H1 (cell line): ENCODE measurements at regions not wholly inside any gene's neighbourhood (a gene's known extent, or its start where the extent isn't known, plus 50 kb on each side); places are given as distances from the start of the nearest gene placed in this dataset.

Source experiments
- CTCF ChIA-PET: fragments of 300-600 bp; sonication (Branson Sonifier 250); formaldehyde crosslinking; loops from one replicate; lab custom pipeline; 2021; ENCODE audit not compliant: partially characterized antibody; lab: Charles Lee
- POLR2A ChIA-PET: fragments of 300-600 bp; sonication (Branson Sonifier 250); formaldehyde crosslinking; loops from one replicate; lab custom pipeline; 2021; ENCODE audit warnings: inconsistent platforms; ENCODE audit not compliant: partially characterized antibody; lab: Charles Lee
- DNase-seq, 2 experiments: peaks; one replicate each; pipeline versions ENCODE4 v3.0.0 to v3.0.0-alpha.2; 2010 to 2022; ENCODE audit warnings: low spot score in 2 of 2, low read depth in 1 of 2, mixed read lengths in 1 of 2
- FAIRE-seq: peaks from 2 replicates; lab custom pipeline; 2011; peaks lifted over from hg19 to GRCh38; lab: Jason Lieb, UNC
- H2AFZ ChIP-seq: 2 replicates; pipeline ENCODE4 v1.8.1; 2012; ENCODE audit warnings: low read length, inconsistent platforms
- H2AK5ac ChIP-seq: 2 replicates; pipeline ENCODE4 v1.6.1; 2013; ENCODE audit warnings: low read depth, low read length
- H2BK120ac ChIP-seq: replicated peaks from 2 replicates; pipeline ENCODE3; 2013; ENCODE audit warnings: low read depth, low read length, inconsistent platforms
- H2BK12ac ChIP-seq: 2 replicates; pipeline ENCODE4 v1.6.1; 2013; ENCODE audit warnings: low read depth, low read length
- H2BK15ac ChIP-seq: 2 replicates; pipeline ENCODE4 v1.6.1; 2013; ENCODE audit warnings: low read length
- H2BK20ac ChIP-seq: 2 replicates; pipeline ENCODE4 v1.6.1; 2013; ENCODE audit warnings: low read length
- H2BK5ac ChIP-seq: 2 replicates; pipeline ENCODE4 v1.6.1; 2013; ENCODE audit warnings: low read depth, low read length
- H3K14ac ChIP-seq: 2 replicates; pipeline ENCODE4 v1.6.1; 2013; ENCODE audit warnings: inconsistent platforms; ENCODE audit not compliant: insufficient read length
- H3K18ac ChIP-seq: 2 replicates; pipeline ENCODE4 v1.6.1; 2013; ENCODE audit warnings: low read length; ENCODE audit errors: extremely low read depth
- H3K23ac ChIP-seq: 2 replicates; pipeline ENCODE4 v1.6.1; 2013; ENCODE audit warnings: inconsistent platforms; ENCODE audit not compliant: insufficient read length
- H3K23me2 ChIP-seq: 2 replicates; pipeline ENCODE4 v1.6.1; 2013; ENCODE audit warnings: low read depth, low read length
- H3K27ac ChIP-seq: 2 replicates; pipeline ENCODE4 v1.6.1; 2011; ENCODE audit warnings: low read depth, low read length, inconsistent platforms
- H3K27me3 ChIP-seq, 4 experiments: replicated peaks in 1 of 4; 1 replicate in 1 of 4; 2 replicates in 3 of 4; pipeline versions ENCODE4 v1.6.1 to v1.8.1; 2011 to 2013; ENCODE audit warnings: low read length in 3 of 4, mild to moderate bottlenecking in 3 of 4, inconsistent platforms in 2 of 4, mixed read lengths in 2 of 4, moderate library complexity in 1 of 4; ENCODE audit not compliant: control insufficient read depth in 3 of 4, insufficient read depth in 3 of 4; ENCODE audit errors: extremely low read depth in 1 of 4
- H3K36me3 ChIP-seq, 4 experiments: 2 replicates each; pipeline versions ENCODE4 v1.6.1 to v1.8.1; 2011 to 2013; ENCODE audit warnings: mild to moderate bottlenecking in 4 of 4, low read length in 3 of 4, moderate library complexity in 2 of 4, control low read depth in 1 of 4, inconsistent platforms in 1 of 4; ENCODE audit not compliant: insufficient read depth in 4 of 4, control insufficient read depth in 2 of 4
- H3K4ac ChIP-seq: replicated peaks from 2 replicates; pipeline ENCODE3; 2013; ENCODE audit warnings: low read length, low read depth, mixed read lengths, inconsistent platforms; ENCODE audit not compliant: insufficient read length
- H3K4me1 ChIP-seq, 4 experiments: replicated peaks in 1 of 4; 1 replicate in 1 of 4; 2 replicates in 3 of 4; pipeline versions ENCODE4 v1.6.1 to v1.8.1; 2011 to 2013; ENCODE audit warnings: low read length in 3 of 4, inconsistent platforms in 2 of 4, mixed read lengths in 1 of 4; ENCODE audit not compliant: insufficient read depth in 4 of 4, control insufficient read depth in 3 of 4
- H3K4me2 ChIP-seq, 2 experiments: 2 replicates each; pipeline versions ENCODE4 v1.6.1 to v1.8.1; 2011 to 2013; ENCODE audit warnings: low read depth in 2 of 2, low read length in 2 of 2, control low read depth in 1 of 2, inconsistent platforms in 1 of 2, mild to moderate bottlenecking in 1 of 2; ENCODE audit not compliant: insufficient read depth in 1 of 2
- H3K4me3 ChIP-seq, 4 experiments: fragments of 200-600, 300-600 bp in 1 of 4; sonication (generic), shearing (Covaris generic), sonication (Bioruptor Twin) in 1 of 4; 2 replicates each; pipeline versions ENCODE4 v1.5.1 to v1.8.1; 2011 to 2016; ENCODE audit warnings: low read length in 4 of 4, low read depth in 3 of 4, control low read depth in 2 of 4, inconsistent platforms in 2 of 4, mild to moderate bottlenecking in 2 of 4, mixed read lengths in 1 of 4, moderate library complexity in 1 of 4; ENCODE audit not compliant: insufficient read depth in 2 of 4; ENCODE audit errors: extremely low read depth in 1 of 4
- H3K56ac ChIP-seq: replicated peaks from 2 replicates; pipeline ENCODE3; 2013; ENCODE audit warnings: low read depth, mild to moderate bottlenecking, mixed read lengths, low read length, inconsistent platforms; ENCODE audit not compliant: insufficient read length
- H3K79me1 ChIP-seq: 2 replicates; pipeline ENCODE4 v1.6.1; 2013; ENCODE audit warnings: low read depth, low read length, control low read depth
- H3K79me2 ChIP-seq, 2 experiments: 2 replicates each; pipeline versions ENCODE4 v1.6.1 to v1.8.1; 2012 to 2013; ENCODE audit warnings: low read length in 2 of 2, mild to moderate bottlenecking in 2 of 2, inconsistent platforms in 1 of 2; ENCODE audit not compliant: insufficient read depth in 2 of 2, control insufficient read depth in 1 of 2
- H3K9ac ChIP-seq, 4 experiments: replicated peaks in 1 of 4; 1 replicate in 1 of 4; 2 replicates in 3 of 4; pipeline versions ENCODE4 v1.6.1 to v1.8.1; 2011 to 2013; ENCODE audit warnings: low read depth in 3 of 4, low read length in 3 of 4, control low read depth in 2 of 4, mild to moderate bottlenecking in 2 of 4, moderate library complexity in 2 of 4, inconsistent platforms in 1 of 4; ENCODE audit errors: extremely low read depth in 1 of 4
- H3K9me3 ChIP-seq, 2 experiments: 2 replicates each; pipeline versions ENCODE4 v1.6.1 to v1.8.1; 2012 to 2013; ENCODE audit warnings: mild to moderate bottlenecking in 2 of 2, moderate library complexity in 2 of 2, control low read depth in 1 of 2, inconsistent platforms in 1 of 2, low read depth in 1 of 2, low read length in 1 of 2, mixed read lengths in 1 of 2; ENCODE audit not compliant: insufficient read depth in 2 of 2
- H4K20me1 ChIP-seq, 2 experiments: replicated peaks in 1 of 2; 2 replicates each; pipeline versions ENCODE3 to v1.8.1; 2011 to 2013; ENCODE audit warnings: inconsistent platforms in 2 of 2, low read length in 2 of 2, mild to moderate bottlenecking in 1 of 2; ENCODE audit not compliant: insufficient read depth in 2 of 2, control insufficient read depth in 1 of 2
- H4K5ac ChIP-seq: 2 replicates; pipeline ENCODE4 v1.6.1; 2013; ENCODE audit warnings: low read length, low read depth, mixed read lengths, inconsistent platforms; ENCODE audit not compliant: insufficient read length
- H4K8ac ChIP-seq: 2 replicates; pipeline ENCODE4 v1.8.0; 2013; ENCODE audit warnings: mild to moderate bottlenecking, moderate library complexity, low read length, inconsistent platforms; ENCODE audit not compliant: insufficient read depth; ENCODE audit errors: extremely low read depth
- H4K91ac ChIP-seq: replicated peaks from 2 replicates; pipeline ENCODE3; 2013; ENCODE audit warnings: low read length, mixed read lengths, inconsistent platforms; ENCODE audit not compliant: insufficient read length
- CBX8 ChIP-seq: fragments of 300-800, 300-1000 bp; sonication (generic); IDR thresholded peaks from 2 replicates; pipeline ENCODE4 v1.7.1; 2016; ENCODE audit warnings: low read depth, low read length, borderline replicate concordance
- CREB1 ChIP-seq: IDR thresholded peaks from 2 replicates; pipeline ENCODE4 v1.6.1; 2012; ENCODE audit warnings: inconsistent platforms
- GABPA ChIP-seq: IDR thresholded peaks from 2 replicates; pipeline ENCODE4 v1.6.1; 2011; ENCODE audit warnings: mild to moderate bottlenecking, low read length, moderate library complexity, borderline replicate concordance; ENCODE audit not compliant: insufficient read depth
- HDAC6 ChIP-seq: IDR thresholded peaks from one replicate; pipeline ENCODE4 v1.7.1; 2012; ENCODE audit warnings: low read depth, mild to moderate bottlenecking, inconsistent platforms, low read length, moderate library complexity
- JUND ChIP-seq: IDR thresholded peaks from 2 replicates; pipeline ENCODE4 v1.6.1; 2011; ENCODE audit warnings: mild to moderate bottlenecking, improper control_type of control experiment, low read length
- KDM4A ChIP-seq: IDR thresholded peaks from one replicate; pipeline ENCODE4 v1.7.1; 2012; ENCODE audit warnings: low read depth, mild to moderate bottlenecking, moderate library complexity, low read length, inconsistent platforms; ENCODE audit not compliant: severe bottlenecking
- KDM5A ChIP-seq: fragments of 200-600 bp; IDR thresholded peaks from 2 replicates; pipeline ENCODE4 v1.7.1; 2012; ENCODE audit warnings: mild to moderate bottlenecking, low read length, inconsistent platforms, mixed read lengths
- SIN3A ChIP-seq, 2 experiments: IDR thresholded peaks in 1 of 2; conservative IDR thresholded peaks in 1 of 2; 2 replicates each; pipeline ENCODE4 v1.6.1; 2011 to 2012; ENCODE audit warnings: low read length in 2 of 2, improper control_type of control experiment in 1 of 2, low read depth in 1 of 2, mild to moderate bottlenecking in 1 of 2
- SIRT6 ChIP-seq: IDR thresholded peaks from one replicate; pipeline ENCODE4 v1.7.1; 2012; ENCODE audit warnings: low read length, inconsistent platforms
- SRF ChIP-seq: IDR thresholded peaks from 2 replicates; pipeline ENCODE4 v1.6.1; 2011; ENCODE audit warnings: mild to moderate bottlenecking, low read depth, low read length, moderate library complexity
- YY1 ChIP-seq: IDR thresholded peaks from 2 replicates; pipeline ENCODE4 v1.6.1; 2011; ENCODE audit warnings: low read depth, mild to moderate bottlenecking, low read length
- WGBS, 2 experiments: shearing (Covaris generic) in 1 of 2; methylation state at CpG; one replicate each; pipeline versions ENCODE4 v1.1.6 to v1.1.7; 2013 to 2015; ENCODE audit warnings: low lambda C conversion rate in 2 of 2, mixed read lengths in 2 of 2, inconsistent platforms in 1 of 2, low coverage in 1 of 2, missing lambda C conversion rate in 1 of 2; ENCODE audit not compliant: insufficient replicate concordance in 2 of 2, insufficient coverage in 1 of 2, insufficient read length in 1 of 2; ENCODE audit errors: extremely low coverage in 1 of 2, missing lambda C conversion rate in 1 of 2; 5-methylcytosine and 5-hydroxymethylcytosine counted together
- TF ChIP-seq, protein P1 (sequence below): IDR thresholded peaks from 2 replicates; pipeline ENCODE4 v1.6.1; 2012; ENCODE audit warnings: inconsistent platforms
- TF ChIP-seq, protein P2 (sequence below): IDR thresholded peaks from 2 replicates; pipeline ENCODE4 v1.6.1; 2012; ENCODE audit warnings: low read length, inconsistent platforms

DNA sequence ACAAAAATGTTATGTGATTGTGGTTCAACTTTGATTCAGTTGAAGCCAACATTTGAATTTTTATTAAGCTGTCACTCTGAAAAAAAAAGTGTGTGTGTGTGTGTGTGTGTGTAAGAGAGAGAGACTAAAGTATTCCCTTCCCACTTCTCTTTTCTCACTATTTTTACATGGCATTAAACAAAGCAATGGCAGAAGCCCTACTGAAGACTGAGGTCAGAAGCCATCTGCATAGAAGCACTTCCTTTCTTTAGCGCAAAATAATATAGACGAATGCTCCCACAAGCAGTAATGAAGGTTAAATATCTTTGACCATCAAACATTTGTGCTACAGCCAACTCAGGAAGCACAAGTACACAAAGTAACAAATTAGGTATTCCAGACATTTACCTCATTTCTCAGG lies 540.5 kb downstream of the KCTD16 start:
- H2BK20ac ChIP-seq = no peak overlapping the region
- H3K79me2 ChIP-seq = no peaks in the 10 kb centered on the region
- H3K9ac ChIP-seq = no peak overlapping the region
- no peaks in the 10 kb centered on the region for H3K79me1 ChIP-seq
- no peak overlapping the region for H3K27ac ChIP-seq
- no peak overlapping the region for H2BK120ac ChIP-seq
- no peaks in the 10 kb centered on the region for H3K9me3 ChIP-seq
- H2AK5ac ChIP-seq = no peak overlapping the region
- 93% methylated on average over 2 of the region's 2 CpGs; no CpG with 5 or more reads in 1 of the 2 experiments for WGBS, 2 experiments
- ChIA-PET CTCF (no interaction called here), POLR2A (interaction anchor here (0.6 kb wide), 1 partner anchor 60 kb away, joined by 3 read pairs; no protein-coding TSS in a partner anchor)
- no peak overlapping the region for H2BK12ac ChIP-seq
- FAIRE-seq (no peak), DNase-seq (no peak)
- H3K4me3 ChIP-seq = no peak overlapping the region
- no peaks in the 10 kb centered on the region for H3K4me1 ChIP-seq
- H3K14ac ChIP-seq = no peak overlapping the region
- no peak overlapping the region for H2BK5ac ChIP-seq
- no peak overlapping the region for H4K8ac ChIP-seq
- no peak overlapping the region for H3K23ac ChIP-seq
- no peak overlapping the region for H4K91ac ChIP-seq
- no peak overlapping the region for H3K56ac ChIP-seq
- no peak overlapping the region for H2BK15ac ChIP-seq
- no peak overlapping the region for H3K4ac ChIP-seq
- no peak overlapping the region for H2AFZ ChIP-seq
- H3K36me3 ChIP-seq = no peaks in the 10 kb centered on the region
- no peak overlapping the region for H4K5ac ChIP-seq
- no peaks in the 10 kb centered on the region for H3K27me3 ChIP-seq
- no peaks in the 10 kb centered on the region for H3K23me2 ChIP-seq
- no peak overlapping the region for H3K4me2 ChIP-seq
- H3K18ac ChIP-seq = no peak overlapping the region
- H4K20me1 ChIP-seq = no peaks in the 10 kb centered on the region
- TF ChIP-seq KDM4A (no peak), JUND (no peak), SIRT6 (no peak), SRF (no peak), CREB1 (no peak), SIN3A (conservative IDR thresholded peaks at IDR 0.05 in 1 of 2, IDR thresholded peaks at IDR 0.05 in 1 of 2; ENCODE audit: low read depth in 1 of 2, low read length in 2 of 2) (no peak), YY1 (no peak), KDM5A (no peak), GABPA (no peak), HDAC6 (no peak), CBX8 (no peak)
- TF ChIP-seq, protein P1, sequence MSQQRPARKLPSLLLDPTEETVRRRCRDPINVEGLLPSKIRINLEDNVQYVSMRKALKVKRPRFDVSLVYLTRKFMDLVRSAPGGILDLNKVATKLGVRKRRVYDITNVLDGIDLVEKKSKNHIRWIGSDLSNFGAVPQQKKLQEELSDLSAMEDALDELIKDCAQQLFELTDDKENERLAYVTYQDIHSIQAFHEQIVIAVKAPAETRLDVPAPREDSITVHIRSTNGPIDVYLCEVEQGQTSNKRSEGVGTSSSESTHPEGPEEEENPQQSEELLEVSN = no peak
- TF ChIP-seq, protein P2, sequence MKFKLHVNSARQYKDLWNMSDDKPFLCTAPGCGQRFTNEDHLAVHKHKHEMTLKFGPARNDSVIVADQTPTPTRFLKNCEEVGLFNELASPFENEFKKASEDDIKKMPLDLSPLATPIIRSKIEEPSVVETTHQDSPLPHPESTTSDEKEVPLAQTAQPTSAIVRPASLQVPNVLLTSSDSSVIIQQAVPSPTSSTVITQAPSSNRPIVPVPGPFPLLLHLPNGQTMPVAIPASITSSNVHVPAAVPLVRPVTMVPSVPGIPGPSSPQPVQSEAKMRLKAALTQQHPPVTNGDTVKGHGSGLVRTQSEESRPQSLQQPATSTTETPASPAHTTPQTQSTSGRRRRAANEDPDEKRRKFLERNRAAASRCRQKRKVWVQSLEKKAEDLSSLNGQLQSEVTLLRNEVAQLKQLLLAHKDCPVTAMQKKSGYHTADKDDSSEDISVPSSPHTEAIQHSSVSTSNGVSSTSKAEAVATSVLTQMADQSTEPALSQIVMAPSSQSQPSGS = no peak
